Stimulated activated CD4-positive, alpha-beta T cell treated with anti-CD3 and anti-CD28 coated beads, Interleukin-4, amount 100 ng/mL, for 1 hour (primary cell): ENCODE measurements at regions not wholly inside any gene's neighbourhood (a gene's known extent, or its start where the extent isn't known, plus 50 kb on each side); places are given as distances from the start of the nearest gene placed in this dataset.
"Not testable (repeated sequence)": the region's sequence is repeated elsewhere in the genome, so short reads cannot be mapped to it uniquely, and the experiment has no call there.

ENCODE experiments used
- DNase-seq: peaks from one replicate; pipeline ENCODE4 v3.0.0-alpha.2; 2020

GRCh38 chr3:69647081-69647480 lies 92.2 kb upstream of the MITF start:
- no peak for DNase-seq

- no peak for DNase-seq
These were observed 92.8 kb upstream of the MITF start for GRCh38 chr3:69646287-69647067.

- DNase-seq: no peak
These were observed 96.7 kb upstream of the MITF start for GRCh38 chr3:69642606-69643005.

- no peak for DNase-seq
These were observed 99.4 kb upstream of the MITF start for GRCh38 chr3:69639851-69640250.

- DNase-seq: no peak
These were observed 110.3 kb upstream of the MITF start for GRCh38 chr3:69628951-69629350.

- no peak for DNase-seq
These were observed 126.0 kb upstream of the MITF start for GRCh38 chr3:69613286-69613685.

GRCh38 chr3:69612791-69613190 lies 126.5 kb upstream of the MITF start:
- DNase-seq: no peak

GRCh38 chr3:69609566-69609965 lies 129.7 kb upstream of the MITF start:
- DNase-seq: not testable (repeated sequence)

- DNase-seq: no peak
These were observed 131.6 kb upstream of the MITF start for GRCh38 chr3:69607466-69608305.

- no peak for DNase-seq
These were observed 133.4 kb upstream of the MITF start for GRCh38 chr3:69605867-69606266.

- no peak for DNase-seq
These were observed 134.4 kb upstream of the MITF start for GRCh38 chr3:69604735-69605450.

GRCh38 chr3:69602112-69602511 lies 137.2 kb upstream of the MITF start:
- no peak for DNase-seq

GRCh38 chr3:69594286-69594685 lies 145.0 kb upstream of the MITF start:
- no peak for DNase-seq

GRCh38 chr3:69591164-69591736 lies 148.0 kb upstream of the MITF start:
- no peak for DNase-seq

GRCh38 chr3:69590111-69590510 lies 149.2 kb upstream of the MITF start:
- no peak for DNase-seq

GRCh38 chr3:69588170-69588569 lies 151.1 kb upstream of the MITF start:
- DNase-seq: no peak

- DNase-seq: no peak
These were observed 153.8 kb upstream of the MITF start for GRCh38 chr3:69585472-69585871.

- no peak for DNase-seq
These were observed 157.2 kb upstream of the MITF start for GRCh38 chr3:69582044-69582443.

GRCh38 chr3:69579306-69580041 lies 159.8 kb upstream of the MITF start:
- DNase-seq: no peak

GRCh38 chr3:69569520-69569919 lies 169.7 kb upstream of the MITF start:
- no peak for DNase-seq

GRCh38 chr3:69568951-69569350 lies 170.3 kb upstream of the MITF start:
- no peak for DNase-seq

GRCh38 chr3:69568458-69568857 lies 170.8 kb upstream of the MITF start:
- no peak for DNase-seq

GRCh38 chr3:69567710-69568052 lies 171.6 kb upstream of the MITF start:
- no peak for DNase-seq
